Neural cell (in vitro differentiated cells): ENCODE measurements at regions not wholly inside any gene's neighbourhood (a gene's known extent, or its start where the extent isn't known, plus 50 kb on each side); places are given as distances from the start of the nearest gene placed in this dataset.

Experiments
- H2AFZ ChIP-seq: fragments of 200-600, 300-800 bp; sonication (generic), shearing (Covaris generic); 2 replicates; pipeline ENCODE4 v1.6.0; 2014; ENCODE audit warnings: low read depth, mild to moderate bottlenecking, antibody characterized with exemption, low read length, moderate library complexity
- H3F3A ChIP-seq: fragments of 200-600 bp; shearing (Covaris generic); 2 replicates; pipeline ENCODE4 v1.6.1; 2016; ENCODE audit warnings: mild to moderate bottlenecking, moderate library complexity, mixed read lengths, antibody characterized with exemption, low read length; ENCODE audit not compliant: insufficient read depth, poor library complexity, severe bottlenecking
- H3K27ac ChIP-seq: fragments of 200-600, 300-800 bp; sonication (generic), shearing (Covaris generic); 2 replicates; pipeline ENCODE4 v1.5.1; 2014; ENCODE audit warnings: mild to moderate bottlenecking, low read length, moderate library complexity
- H3K27me3 ChIP-seq: fragments of 300-800, 200-600 bp; sonication (generic), shearing (Covaris generic); 2 replicates; pipeline ENCODE4 v1.6.0; 2014; ENCODE audit warnings: mild to moderate bottlenecking, low read depth, low read length, moderate library complexity; ENCODE audit not compliant: insufficient read depth
- H3K36me3 ChIP-seq: fragments of 300-800, 200-600 bp; sonication (generic), shearing (Covaris generic); 2 replicates; pipeline ENCODE4 v1.5.1; 2014; ENCODE audit warnings: mild to moderate bottlenecking, antibody characterized with exemption, low read length, moderate library complexity; ENCODE audit not compliant: insufficient read depth
- H3K4me2 ChIP-seq: fragments of 300-800, 200-600 bp; sonication (generic), shearing (Covaris generic); 2 replicates; pipeline ENCODE4 v1.6.0; 2014; ENCODE audit warnings: mild to moderate bottlenecking, low read length
- H3K4me3 ChIP-seq: fragments of 300-800, 200-600 bp; sonication (generic), shearing (Covaris generic); 2 replicates; pipeline ENCODE4 v1.5.1; 2014; ENCODE audit warnings: mild to moderate bottlenecking, low read length, moderate library complexity
- H3K79me2 ChIP-seq: fragments of 200-600 bp; shearing (Covaris generic); replicated peaks from 2 replicates; pipeline ENCODE4 v1.6.0; 2014; ENCODE audit warnings: mild to moderate bottlenecking, low read length, moderate library complexity; ENCODE audit not compliant: insufficient read depth
- H3K9ac ChIP-seq: fragments of 300-800, 200-600 bp; sonication (generic), shearing (Covaris generic); 2 replicates; pipeline ENCODE4 v1.6.1; 2016; ENCODE audit warnings: mild to moderate bottlenecking, low read length, mixed read lengths
- H3K9me2 ChIP-seq: fragments of 200-600 bp; shearing (Covaris generic); 2 replicates; pipeline ENCODE4 v1.6.1; 2016; ENCODE audit warnings: mild to moderate bottlenecking, low read length, mixed read lengths; ENCODE audit not compliant: insufficient read depth
- H3K9me3 ChIP-seq: fragments of 200-600, 300-800 bp; sonication (generic), shearing (Covaris generic); 2 replicates; pipeline ENCODE4 v1.6.1; 2016; ENCODE audit warnings: mild to moderate bottlenecking, mixed run types, low read length, moderate library complexity, mixed read lengths
- H4K20me1 ChIP-seq: fragments of 200-600 bp; shearing (Covaris generic); 2 replicates; pipeline ENCODE4 v1.6.1; 2016; ENCODE audit warnings: mild to moderate bottlenecking, mixed run types; ENCODE audit not compliant: insufficient read depth
- CTCF ChIP-seq: fragments of 450-650 bp; IDR thresholded peaks from 2 replicates; pipeline ENCODE4 v1.5.1; 2014; ENCODE audit warnings: antibody characterized with exemption, mild to moderate bottlenecking, moderate library complexity; ENCODE audit not compliant: poor library complexity, severe bottlenecking
- EP300 ChIP-seq: fragments of 450-650 bp; conservative IDR thresholded peaks from 2 replicates; pipeline ENCODE4 v1.6.1; 2014; ENCODE audit warnings: antibody characterized with exemption, mild to moderate bottlenecking, moderate library complexity; ENCODE audit not compliant: poor library complexity, severe bottlenecking
- EZH2 ChIP-seq: fragments of 200-600, 300-800 bp; shearing (Covaris generic), sonication (generic); IDR thresholded peaks from 2 replicates; pipeline ENCODE4 v1.6.1; 2014; ENCODE audit warnings: antibody characterized with exemption, low read length, borderline replicate concordance, mild to moderate bottlenecking; ENCODE audit not compliant: insufficient read depth, poor library complexity, severe bottlenecking
- MXI1 ChIP-seq: fragments of 450-650 bp; conservative IDR thresholded peaks from 2 replicates; pipeline ENCODE4 v1.6.1; 2014; ENCODE audit warnings: antibody characterized with exemption, mild to moderate bottlenecking; ENCODE audit not compliant: poor library complexity, severe bottlenecking
- POLR2AphosphoS5 ChIP-seq: IDR thresholded peaks from 2 replicates; pipeline ENCODE4 v1.6.1; 2012
- RAD21 ChIP-seq: fragments of 450-650 bp; conservative IDR thresholded peaks from 2 replicates; pipeline ENCODE4 v1.6.1; 2014; ENCODE audit warnings: antibody characterized with exemption, mild to moderate bottlenecking, moderate library complexity
- REST ChIP-seq: IDR thresholded peaks from 2 replicates; pipeline ENCODE4 v1.6.1; 2012; ENCODE audit warnings: borderline replicate concordance
- SMC3 ChIP-seq: fragments of 450-650 bp; conservative IDR thresholded peaks from 2 replicates; pipeline ENCODE4 v1.6.1; 2014; ENCODE audit warnings: antibody characterized with exemption, mild to moderate bottlenecking, moderate library complexity; ENCODE audit not compliant: poor library complexity
- TAF1 ChIP-seq: IDR thresholded peaks from 2 replicates; pipeline ENCODE4 v1.6.1; 2012; ENCODE audit warnings: low read depth

- Histone ChIP-seq H3K27me3 (no peaks in the 10 kb centered on the region), H4K20me1 (no peaks in the 10 kb centered on the region), H3K4me3 (no peak overlapping the region), H3K9ac (no peak overlapping the region), H3K36me3 (no peaks in the 10 kb centered on the region), H2AFZ (peak overlapping the region; percentile 24), H3K27ac (no peak overlapping the region), H3K9me3 (no peaks in the 10 kb centered on the region), H3K4me2 (no peak overlapping the region), H3K9me2 (no peaks in the 10 kb centered on the region), H3K79me2 (no peaks in the 10 kb centered on the region), H3F3A (no peaks in the 10 kb centered on the region)
- TF ChIP-seq RAD21 (peak; percentile 52), CTCF (peak; percentile 59), MXI1 (no peak), SMC3 (peak; percentile 70)
These were observed 62.2 kb upstream of the DDR1 start for GRCh38 chr6:30821862-30822784.

GRCh38 chr6:30820193-30820592, 64.1 kb upstream of the DDR1 start:
- H3K27ac ChIP-seq: no peak overlapping the region
- no peaks in the 10 kb centered on the region for H3K9me3 ChIP-seq
- H3K27me3 ChIP-seq: no peaks in the 10 kb centered on the region
- no peak overlapping the region for H3K4me3 ChIP-seq
- no peaks in the 10 kb centered on the region for H4K20me1 ChIP-seq
- H3K79me2 ChIP-seq: no peaks in the 10 kb centered on the region
- no peak overlapping the region for H2AFZ ChIP-seq
- H3K9me2 ChIP-seq: no peaks in the 10 kb centered on the region
- H3K36me3 ChIP-seq: no peaks in the 10 kb centered on the region
- H3K9ac ChIP-seq: no peak overlapping the region
- no peak overlapping the region for H3K4me2 ChIP-seq
- no peaks in the 10 kb centered on the region for H3F3A ChIP-seq
- TF ChIP-seq EP300: no peak
- TF ChIP-seq MXI1: no peak
- TF ChIP-seq CTCF: no peak
- no peak for TF ChIP-seq EZH2
- TF ChIP-seq TAF1: no peak
- TF ChIP-seq SMC3: no peak
- TF ChIP-seq RAD21: no peak
- TF ChIP-seq REST: no peak
- no peak for TF ChIP-seq POLR2AphosphoS5
